ENCODE measurements at regions not wholly inside any gene's neighbourhood (a gene's known extent, or its start where the extent isn't known, plus 50 kb on each side); places are given as distances from the start of the nearest gene placed in this dataset. TPM values are rescaled to one million over a fixed set of nuclear protein-coding genes. Genes with fewer than 3 reads are reported as not detected.

DNA sequence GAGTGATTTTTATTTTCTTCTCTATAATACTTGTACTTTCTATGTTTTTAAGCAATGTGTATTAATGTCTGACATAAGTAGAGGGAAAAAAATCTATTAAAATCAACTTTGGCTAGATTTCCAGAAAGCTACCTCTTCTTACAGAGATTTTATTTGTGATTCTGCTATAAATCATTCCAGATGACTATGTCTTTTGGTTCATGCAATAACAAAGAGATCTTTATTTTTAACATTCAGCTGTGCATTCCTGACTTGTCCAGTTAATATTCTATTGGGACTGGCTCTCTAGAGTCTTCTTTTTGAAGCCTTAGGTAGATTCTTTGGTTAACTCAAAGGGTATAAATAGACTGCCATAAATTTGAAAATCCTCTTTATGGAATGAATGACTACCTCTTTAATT is 74.3 kb upstream of the ARPP21 start (continued):
- TF ChIP-seq RAD51 (IDR thresholded peaks at IDR 0.05) (no peak), MEF2B (IDR thresholded peaks at IDR 0.05; ENCODE audit: partially characterized antibody, poor library complexity, severe bottlenecking) (no peak), PML (IDR thresholded peaks at IDR 0.05; ENCODE audit: low read length) (no peak), MYB (IDR thresholded peaks at IDR 0.05; ENCODE audit: borderline replicate concordance, low read depth, low read length) (no peak)
- TF ChIP-seq, protein P1, sequence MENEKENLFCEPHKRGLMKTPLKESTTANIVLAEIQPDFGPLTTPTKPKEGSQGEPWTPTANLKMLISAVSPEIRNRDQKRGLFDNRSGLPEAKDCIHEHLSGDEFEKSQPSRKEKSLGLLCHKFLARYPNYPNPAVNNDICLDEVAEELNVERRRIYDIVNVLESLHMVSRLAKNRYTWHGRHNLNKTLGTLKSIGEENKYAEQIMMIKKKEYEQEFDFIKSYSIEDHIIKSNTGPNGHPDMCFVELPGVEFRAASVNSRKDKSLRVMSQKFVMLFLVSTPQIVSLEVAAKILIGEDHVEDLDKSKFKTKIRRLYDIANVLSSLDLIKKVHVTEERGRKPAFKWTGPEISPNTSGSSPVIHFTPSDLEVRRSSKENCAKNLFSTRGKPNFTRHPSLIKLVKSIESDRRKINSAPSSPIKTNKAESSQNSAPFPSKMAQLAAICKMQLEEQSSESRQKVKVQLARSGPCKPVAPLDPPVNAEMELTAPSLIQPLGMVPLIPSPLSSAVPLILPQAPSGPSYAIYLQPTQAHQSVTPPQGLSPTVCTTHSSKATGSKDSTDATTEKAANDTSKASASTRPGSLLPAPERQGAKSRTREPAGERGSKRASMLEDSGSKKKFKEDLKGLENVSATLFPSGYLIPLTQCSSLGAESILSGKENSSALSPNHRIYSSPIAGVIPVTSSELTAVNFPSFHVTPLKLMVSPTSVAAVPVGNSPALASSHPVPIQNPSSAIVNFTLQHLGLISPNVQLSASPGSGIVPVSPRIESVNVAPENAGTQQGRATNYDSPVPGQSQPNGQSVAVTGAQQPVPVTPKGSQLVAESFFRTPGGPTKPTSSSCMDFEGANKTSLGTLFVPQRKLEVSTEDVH (IDR thresholded peaks at IDR 0.05; ENCODE audit: low read depth, partially characterized antibody) = no peak
- TF ChIP-seq, protein P2, sequence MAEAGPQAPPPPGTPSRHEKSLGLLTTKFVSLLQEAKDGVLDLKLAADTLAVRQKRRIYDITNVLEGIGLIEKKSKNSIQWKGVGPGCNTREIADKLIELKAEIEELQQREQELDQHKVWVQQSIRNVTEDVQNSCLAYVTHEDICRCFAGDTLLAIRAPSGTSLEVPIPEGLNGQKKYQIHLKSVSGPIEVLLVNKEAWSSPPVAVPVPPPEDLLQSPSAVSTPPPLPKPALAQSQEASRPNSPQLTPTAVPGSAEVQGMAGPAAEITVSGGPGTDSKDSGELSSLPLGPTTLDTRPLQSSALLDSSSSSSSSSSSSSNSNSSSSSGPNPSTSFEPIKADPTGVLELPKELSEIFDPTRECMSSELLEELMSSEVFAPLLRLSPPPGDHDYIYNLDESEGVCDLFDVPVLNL (IDR thresholded peaks at IDR 0.05; ENCODE audit: low read depth, low read length) = no peak
- TF ChIP-seq, protein P3, sequence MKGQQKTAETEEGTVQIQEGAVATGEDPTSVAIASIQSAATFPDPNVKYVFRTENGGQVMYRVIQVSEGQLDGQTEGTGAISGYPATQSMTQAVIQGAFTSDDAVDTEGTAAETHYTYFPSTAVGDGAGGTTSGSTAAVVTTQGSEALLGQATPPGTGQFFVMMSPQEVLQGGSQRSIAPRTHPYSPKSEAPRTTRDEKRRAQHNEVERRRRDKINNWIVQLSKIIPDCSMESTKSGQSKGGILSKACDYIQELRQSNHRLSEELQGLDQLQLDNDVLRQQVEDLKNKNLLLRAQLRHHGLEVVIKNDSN (IDR thresholded peaks at IDR 0.05; ENCODE audit: borderline replicate concordance, extremely low read length, insufficient read depth, low read depth, low read length) = no peak
- TF ChIP-seq, protein P4, sequence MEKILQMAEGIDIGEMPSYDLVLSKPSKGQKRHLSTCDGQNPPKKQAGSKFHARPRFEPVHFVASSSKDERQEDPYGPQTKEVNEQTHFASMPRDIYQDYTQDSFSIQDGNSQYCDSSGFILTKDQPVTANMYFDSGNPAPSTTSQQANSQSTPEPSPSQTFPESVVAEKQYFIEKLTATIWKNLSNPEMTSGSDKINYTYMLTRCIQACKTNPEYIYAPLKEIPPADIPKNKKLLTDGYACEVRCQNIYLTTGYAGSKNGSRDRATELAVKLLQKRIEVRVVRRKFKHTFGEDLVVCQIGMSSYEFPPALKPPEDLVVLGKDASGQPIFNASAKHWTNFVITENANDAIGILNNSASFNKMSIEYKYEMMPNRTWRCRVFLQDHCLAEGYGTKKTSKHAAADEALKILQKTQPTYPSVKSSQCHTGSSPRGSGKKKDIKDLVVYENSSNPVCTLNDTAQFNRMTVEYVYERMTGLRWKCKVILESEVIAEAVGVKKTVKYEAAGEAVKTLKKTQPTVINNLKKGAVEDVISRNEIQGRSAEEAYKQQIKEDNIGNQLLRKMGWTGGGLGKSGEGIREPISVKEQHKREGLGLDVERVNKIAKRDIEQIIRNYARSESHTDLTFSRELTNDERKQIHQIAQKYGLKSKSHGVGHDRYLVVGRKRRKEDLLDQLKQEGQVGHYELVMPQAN (conservative IDR thresholded peaks at IDR 0.05) = no peak

Small RNA genes lying in the stretch of these regions (small RNA-seq; reads per million reads assigned to genes)
- not detected for gene RNU6-243P
